ENCODE measurements at regions not wholly inside any gene's neighbourhood (a gene's known extent, or its start where the extent isn't known, plus 50 kb on each side); places are given as distances from the start of the nearest gene placed in this dataset.
"Not testable (repeated sequence)": the region's sequence is repeated elsewhere in the genome, so short reads cannot be mapped to it uniquely, and the experiment has no call there.

GRCh38 chr14:82999802-83000201, 1466.1 kb upstream of the SEL1L start:
- no peak for DNase-seq (ENCODE audit: low read depth)
- H3K4me3 ChIP-seq (ENCODE audit: control insufficient read depth, low read depth, low read length), result no peak overlapping the region
- no peak for TF ChIP-seq CTCF (IDR thresholded peaks at IDR 0.05; ENCODE audit: control insufficient read depth, insufficient read depth, low read depth, low read length, missing control alignments)

- no peak for DNase-seq (ENCODE audit: low read depth)
- no peak overlapping the region for H3K4me3 ChIP-seq (ENCODE audit: control insufficient read depth, low read depth, low read length)
- no peak for TF ChIP-seq CTCF (IDR thresholded peaks at IDR 0.05; ENCODE audit: control insufficient read depth, insufficient read depth, low read depth, low read length, missing control alignments)
Measured at GRCh38 chr14:83004456-83005006, 1470.9 kb upstream of the SEL1L start.

GRCh38 chr14:83006121-83006670, 1472.5 kb upstream of the SEL1L start:
- no peak for DNase-seq (ENCODE audit: low read depth)
- H3K4me3 ChIP-seq (ENCODE audit: control insufficient read depth, low read depth, low read length), result no peak overlapping the region
- no peak for TF ChIP-seq CTCF (IDR thresholded peaks at IDR 0.05; ENCODE audit: control insufficient read depth, insufficient read depth, low read depth, low read length, missing control alignments)

- H3K4me3 ChIP-seq (ENCODE audit: control insufficient read depth, low read depth, low read length); DNase-seq (ENCODE audit: low read depth): not testable (repeated sequence)
Measured at GRCh38 chr14:83007052-83007451, 1473.4 kb upstream of the SEL1L start.

GRCh38 chr14:83007641-83008225, 1474.1 kb upstream of the SEL1L start:
- no peak for TF ChIP-seq CTCF (IDR thresholded peaks at IDR 0.05; ENCODE audit: control insufficient read depth, insufficient read depth, low read depth, low read length, missing control alignments)
- DNase-seq (ENCODE audit: low read depth), result no peak
- H3K4me3 ChIP-seq (ENCODE audit: control insufficient read depth, low read depth, low read length), result no peak overlapping the region

GRCh38 chr14:83017296-83017695, 1483.6 kb upstream of the SEL1L start:
- no peak overlapping the region for H3K4me3 ChIP-seq (ENCODE audit: control insufficient read depth, low read depth, low read length)
- no peak for TF ChIP-seq CTCF (IDR thresholded peaks at IDR 0.05; ENCODE audit: control insufficient read depth, insufficient read depth, low read depth, low read length, missing control alignments)
- DNase-seq (ENCODE audit: low read depth), result no peak

GRCh38 chr14:83019744-83020414, 1486.2 kb upstream of the SEL1L start:
- no peak for DNase-seq (ENCODE audit: low read depth)
- H3K4me3 ChIP-seq (ENCODE audit: control insufficient read depth, low read depth, low read length), result no peak overlapping the region
- TF ChIP-seq CTCF (IDR thresholded peaks at IDR 0.05; ENCODE audit: control insufficient read depth, insufficient read depth, low read depth, low read length, missing control alignments), result no peak
